C1 segment of cervical spinal cord (tissue), 14 donors: ENCODE measurements at regions not wholly inside any gene's neighbourhood (a gene's known extent, or its start where the extent isn't known, plus 50 kb on each side); places are given as distances from the start of the nearest gene placed in this dataset.

Experiments used
- DNase-seq, 14 donors: peaks; one replicate each; lab custom pipeline; 2025; lab: John Stamatoyannopoulos, UW

DNA sequence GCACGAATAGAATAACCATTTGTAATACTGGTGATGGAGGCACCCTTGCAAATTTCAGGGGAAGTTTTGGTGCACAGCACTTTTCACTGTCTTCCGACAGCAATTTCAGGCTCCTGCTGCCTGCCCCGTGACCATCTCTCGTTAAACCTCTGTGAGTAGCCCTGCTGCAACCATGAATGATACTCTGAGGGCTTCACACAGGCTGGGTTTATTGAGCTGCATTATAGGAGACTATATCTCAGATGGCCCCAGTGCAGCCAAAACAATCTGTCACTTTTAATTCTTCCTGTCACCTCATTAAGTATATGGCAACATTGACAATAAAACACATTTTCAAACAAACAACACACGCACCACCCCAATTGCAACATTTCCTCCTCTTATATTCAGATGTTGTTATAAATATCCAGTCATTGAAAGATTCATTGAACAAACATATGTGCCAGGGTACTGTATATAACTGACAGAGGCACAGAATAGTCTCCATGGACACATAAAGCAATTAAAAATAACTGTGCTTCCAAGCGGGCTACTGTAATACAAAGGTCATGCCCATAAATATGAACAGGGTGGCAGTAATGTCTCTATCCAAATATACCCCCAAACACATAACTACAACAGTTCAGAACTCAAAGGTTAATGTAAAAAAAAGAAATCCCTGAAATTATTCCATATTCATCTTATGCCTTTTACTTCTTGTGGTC, 477.0 kb downstream of the GBA3 start:
- no peak for DNase-seq

DNA sequence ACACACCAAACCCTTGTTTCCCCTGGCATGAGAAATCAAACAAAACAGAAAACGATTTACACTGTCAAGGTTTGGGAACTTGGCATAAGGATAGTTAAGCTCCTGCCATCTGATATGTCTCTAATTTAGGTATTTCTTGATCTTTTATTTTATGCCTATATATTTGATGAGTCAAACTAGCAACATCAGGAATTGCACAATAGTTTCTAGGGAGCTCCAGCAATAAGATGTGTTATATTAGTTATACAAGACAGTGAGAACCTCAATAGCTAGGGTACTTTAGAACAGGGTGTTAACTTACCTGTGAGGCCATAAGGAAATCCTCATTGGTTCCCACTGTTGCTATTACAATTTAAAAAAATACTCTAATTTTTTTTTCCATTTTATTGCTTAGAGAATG, 474.2 kb downstream of the GBA3 start:
- DNase-seq, result no peak

DNA sequence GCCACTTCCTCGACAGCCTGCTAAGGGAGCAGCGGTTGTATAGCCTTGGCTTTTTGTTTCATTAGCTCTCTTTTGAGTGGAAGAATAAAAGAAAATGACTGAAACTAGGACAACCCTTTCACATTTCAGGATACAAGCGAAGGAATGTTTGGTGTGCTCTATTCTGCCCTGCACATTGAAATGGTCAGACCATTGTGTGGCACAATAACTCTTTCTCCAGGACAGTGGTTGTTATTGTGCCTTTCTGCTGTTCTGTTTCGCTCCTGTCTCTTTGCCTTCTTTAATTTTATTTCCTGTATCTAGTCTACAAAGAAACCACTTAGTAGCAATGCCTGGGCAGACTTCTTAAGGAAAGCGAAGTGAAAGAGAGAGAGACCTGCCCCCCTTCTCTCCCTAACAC, 473.7 kb downstream of the GBA3 start:
- DNase-seq, result no peak

DNA sequence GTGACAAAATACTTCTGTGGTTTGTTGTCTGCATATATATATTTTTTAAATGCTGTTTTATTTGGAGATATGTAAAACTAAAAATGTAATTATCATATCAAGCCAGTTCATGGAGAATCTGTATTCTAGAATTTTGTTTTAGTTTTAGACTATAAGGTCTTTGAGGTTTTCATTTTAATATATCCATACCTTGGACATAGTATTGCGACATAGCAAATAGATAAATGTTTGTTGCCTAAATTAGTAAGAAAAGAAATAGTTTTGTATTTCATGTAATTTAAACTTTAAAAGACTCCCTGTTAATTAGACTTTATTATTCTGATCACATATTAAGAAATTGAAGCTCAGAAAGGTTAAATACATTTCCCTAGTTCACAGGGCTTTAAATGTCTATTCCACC, 472.9 kb downstream of the GBA3 start:
- no peak for DNase-seq

DNA sequence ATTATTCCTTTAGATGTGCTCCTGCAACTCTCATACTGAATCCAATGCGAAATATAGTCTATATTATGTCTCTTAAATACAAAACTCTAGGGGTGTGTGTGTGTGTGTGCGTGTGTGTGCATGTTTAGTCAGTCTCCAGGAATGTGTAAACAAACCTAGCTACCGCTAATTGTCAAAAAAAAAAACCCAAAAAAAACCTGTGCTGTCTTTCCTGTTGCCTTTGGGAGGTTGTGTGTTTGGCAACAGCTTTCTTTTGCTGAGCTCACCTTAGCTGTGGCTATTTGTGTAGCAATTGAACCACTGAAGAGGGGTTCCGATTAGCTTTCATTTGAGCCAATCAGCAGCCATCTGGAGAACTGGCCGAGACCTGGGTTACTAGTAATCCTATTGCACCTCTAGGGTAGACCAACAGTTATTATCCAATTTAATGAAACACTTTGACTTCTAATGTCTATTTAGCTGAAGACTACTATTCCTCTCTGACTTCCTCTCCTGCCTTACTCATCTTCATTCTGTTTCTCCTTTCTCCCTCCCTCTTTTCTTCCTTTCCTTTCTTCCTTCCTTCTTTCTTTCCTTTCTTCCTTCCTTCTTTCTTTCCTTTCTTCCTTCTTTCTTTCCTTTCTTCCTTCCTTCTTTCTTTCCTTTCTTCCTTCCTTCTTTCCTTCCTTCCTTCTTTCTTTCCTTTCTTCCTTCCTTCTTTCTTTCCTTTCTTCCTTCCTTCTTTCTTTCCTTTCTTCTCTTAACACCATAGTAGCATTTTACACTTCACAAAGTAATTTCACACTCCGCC, 471.1 kb downstream of the GBA3 start:
- no peak for DNase-seq

DNA sequence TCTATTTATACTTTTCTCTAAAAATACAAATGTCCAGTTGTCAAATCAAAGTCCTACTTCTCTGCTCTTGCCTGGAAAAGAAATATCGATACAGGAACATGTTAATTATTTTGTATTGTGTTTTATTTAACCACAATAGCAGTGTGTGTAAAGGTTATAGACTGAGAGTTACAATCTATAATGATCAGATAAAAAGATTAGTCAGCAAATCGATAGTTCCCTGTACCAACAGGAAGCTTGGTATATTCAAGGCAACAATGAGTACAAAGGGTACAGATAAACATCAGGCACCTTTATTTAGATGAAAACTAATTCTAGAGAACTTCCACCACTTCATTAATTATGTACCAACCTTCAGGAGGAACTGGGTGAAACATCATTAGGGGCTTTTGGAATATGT, 469.5 kb downstream of the GBA3 start:
- no peak for DNase-seq

DNA sequence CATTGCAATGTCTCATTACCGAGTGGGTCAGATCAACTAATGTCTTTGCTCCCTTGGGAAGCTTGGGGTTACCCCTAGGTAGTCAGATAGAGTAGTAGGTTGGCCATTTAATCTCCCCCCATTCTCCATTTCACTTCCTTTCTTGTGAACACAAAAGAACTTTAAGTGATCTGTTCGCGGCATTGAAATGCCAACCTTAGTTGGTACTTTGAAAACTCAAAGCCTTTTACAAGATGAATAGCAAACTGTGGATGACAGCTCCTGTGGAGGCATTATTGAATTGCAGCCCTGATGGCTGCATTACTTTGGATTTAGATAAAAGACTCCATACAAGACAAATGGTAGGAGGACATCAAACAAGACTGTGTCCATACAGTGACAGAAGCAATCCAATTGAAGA, 469.1 kb downstream of the GBA3 start:
- no peak for DNase-seq

DNA sequence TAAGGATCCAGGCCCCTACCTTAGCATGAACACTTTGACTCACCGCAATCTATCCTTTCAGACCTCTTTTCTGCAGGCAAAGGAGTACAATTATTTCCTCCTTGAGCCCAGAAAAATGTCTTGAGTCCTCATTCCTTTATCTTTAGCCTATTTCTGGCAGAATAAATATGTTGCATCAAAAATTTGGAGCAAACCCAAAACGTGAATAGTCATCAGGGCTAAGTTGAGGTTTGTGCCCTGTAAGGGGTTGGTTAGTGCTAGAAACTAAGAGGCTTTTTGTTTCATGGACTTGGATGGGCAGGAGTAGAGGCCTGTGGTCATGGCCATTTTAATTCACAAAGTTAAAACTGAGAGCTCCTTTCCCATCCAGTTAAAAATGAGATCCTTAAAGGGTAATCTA, 460.3 kb downstream of the GBA3 start:
- no peak for DNase-seq

DNA sequence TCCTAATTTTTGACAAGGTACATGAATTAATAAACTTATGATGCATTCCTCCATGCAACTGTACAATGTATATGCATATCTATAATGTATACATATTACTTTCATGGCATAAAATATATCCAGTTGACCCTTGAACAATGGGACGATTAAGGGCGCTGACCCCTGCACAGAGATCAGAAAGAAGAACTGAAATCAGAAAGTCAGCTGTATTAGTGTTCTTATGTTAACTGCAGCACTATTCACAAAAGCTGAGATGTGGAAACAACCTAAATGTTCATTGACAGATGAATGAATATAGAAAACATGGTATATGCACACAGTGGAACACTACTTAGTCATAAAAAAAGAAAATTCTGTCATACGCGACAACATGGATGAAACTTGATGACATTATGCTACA, 457.1 kb downstream of the GBA3 start:
- no peak for DNase-seq

DNA sequence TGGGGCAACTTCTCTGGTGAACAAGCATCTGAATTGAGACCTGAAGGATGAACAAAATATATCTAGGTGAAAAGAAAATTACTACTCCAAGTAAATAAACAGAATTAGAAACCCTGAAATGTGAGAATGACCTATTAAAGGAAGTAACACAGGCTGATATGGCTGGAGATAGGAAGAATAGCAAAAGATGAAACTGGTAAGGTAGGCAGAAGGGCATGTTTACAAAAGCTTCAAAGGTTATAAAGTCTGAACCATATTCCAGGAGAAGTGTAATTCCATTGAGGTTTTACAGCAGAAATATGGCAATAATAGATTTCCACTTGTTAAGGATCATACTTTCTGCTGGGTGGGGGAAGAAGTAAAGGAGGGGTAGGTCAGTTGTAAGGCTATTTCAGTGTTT, 452.0 kb downstream of the GBA3 start:
- DNase-seq, result no peak

DNA sequence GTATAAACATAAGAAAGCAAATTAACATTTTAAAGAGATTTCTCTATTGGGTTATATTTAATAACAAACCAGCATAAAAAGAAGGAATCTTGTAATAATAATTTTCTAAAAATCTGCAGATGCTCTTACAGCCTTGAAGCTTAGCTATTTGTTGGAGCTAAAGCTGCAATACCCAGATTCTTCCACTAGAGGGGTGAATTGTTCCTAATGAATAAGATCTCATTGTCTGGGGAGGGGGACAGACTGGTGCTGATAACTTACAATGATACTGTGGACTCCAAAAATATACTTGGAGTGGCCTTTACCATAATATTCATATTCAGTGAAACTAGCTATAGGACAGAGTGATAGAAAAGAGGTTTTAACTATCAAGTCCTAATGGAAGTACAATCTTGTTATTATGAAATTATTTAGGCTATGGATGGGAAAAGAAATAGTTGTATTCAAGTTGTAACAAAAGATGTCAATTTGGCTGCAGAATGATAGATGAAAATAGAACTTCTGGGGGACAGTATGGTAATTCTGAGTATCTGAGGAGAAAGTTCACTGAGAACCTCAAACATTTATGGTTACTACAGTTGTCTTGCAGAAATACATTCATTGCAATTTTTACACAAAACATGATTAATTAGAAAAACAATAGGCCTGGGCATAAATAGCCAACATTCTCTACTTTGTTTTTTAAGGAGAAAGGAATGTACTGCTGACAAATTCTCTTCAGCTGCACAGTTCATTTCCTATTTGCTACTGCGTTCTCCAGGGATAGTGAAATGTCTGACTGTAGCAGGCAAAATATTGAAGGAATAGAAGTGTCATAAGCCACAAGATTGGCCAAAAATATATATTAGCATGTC, 443.3 kb downstream of the GBA3 start:
- peak in 2 of 14 donors; percentile 2 for DNase-seq

DNA sequence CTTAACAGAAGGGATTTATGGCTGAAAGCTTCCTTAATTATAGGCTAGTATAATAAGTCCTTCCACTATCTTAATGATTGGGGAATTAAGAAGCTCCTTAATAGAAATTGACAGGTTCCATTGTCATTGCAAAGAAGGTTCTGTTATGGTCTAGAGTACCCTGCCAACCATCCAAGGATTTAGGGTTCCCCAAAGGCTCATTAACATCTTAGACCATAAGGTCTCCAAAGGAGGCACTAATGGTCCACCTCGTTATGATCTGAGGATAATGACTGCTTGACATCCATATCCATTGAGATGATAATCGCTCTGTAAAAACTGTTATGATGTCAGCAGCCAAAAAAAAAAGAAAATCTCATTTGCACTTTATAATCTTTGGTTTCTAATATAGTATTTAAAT, 441.6 kb downstream of the GBA3 start:
- no peak for DNase-seq

DNA sequence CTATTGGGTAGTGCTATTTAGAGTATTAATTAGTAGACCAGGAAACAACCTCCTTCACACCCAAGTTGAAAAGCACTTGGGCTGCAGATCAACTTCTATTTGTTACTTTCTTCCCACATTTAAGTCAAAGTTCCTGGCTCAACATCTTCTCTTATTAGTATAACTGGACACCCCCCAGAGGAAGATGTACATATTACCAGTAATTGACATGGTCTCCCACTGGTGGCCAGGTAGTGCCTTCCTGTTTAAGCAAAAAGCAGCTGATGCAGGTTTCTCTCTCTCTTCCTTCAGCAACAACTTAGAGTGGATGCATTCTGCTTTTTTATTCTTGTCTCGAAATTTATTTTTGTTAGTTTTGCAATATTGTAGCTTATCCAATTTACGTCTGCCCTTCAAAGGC, 438.1 kb downstream of the GBA3 start:
- no peak for DNase-seq

DNA sequence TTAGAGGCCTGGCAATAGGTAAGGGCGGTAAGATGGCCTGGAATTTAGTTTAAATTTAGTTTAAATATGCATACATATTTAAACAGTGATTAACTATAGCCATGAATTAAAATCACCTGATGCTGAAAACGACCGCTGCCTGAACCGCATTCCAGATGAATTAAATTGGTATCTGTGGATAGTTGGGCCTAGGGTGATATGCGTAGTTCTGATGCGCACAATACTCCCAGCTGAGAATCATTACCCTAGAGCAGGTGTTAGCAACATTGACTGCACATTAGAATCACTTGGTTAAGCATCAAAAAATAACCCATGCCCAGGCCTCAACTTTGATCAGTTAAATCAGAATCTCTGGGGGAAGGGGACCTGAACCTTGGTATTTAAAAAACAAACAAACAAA, 432.4 kb downstream of the GBA3 start:
- DNase-seq, result no peak

DNA sequence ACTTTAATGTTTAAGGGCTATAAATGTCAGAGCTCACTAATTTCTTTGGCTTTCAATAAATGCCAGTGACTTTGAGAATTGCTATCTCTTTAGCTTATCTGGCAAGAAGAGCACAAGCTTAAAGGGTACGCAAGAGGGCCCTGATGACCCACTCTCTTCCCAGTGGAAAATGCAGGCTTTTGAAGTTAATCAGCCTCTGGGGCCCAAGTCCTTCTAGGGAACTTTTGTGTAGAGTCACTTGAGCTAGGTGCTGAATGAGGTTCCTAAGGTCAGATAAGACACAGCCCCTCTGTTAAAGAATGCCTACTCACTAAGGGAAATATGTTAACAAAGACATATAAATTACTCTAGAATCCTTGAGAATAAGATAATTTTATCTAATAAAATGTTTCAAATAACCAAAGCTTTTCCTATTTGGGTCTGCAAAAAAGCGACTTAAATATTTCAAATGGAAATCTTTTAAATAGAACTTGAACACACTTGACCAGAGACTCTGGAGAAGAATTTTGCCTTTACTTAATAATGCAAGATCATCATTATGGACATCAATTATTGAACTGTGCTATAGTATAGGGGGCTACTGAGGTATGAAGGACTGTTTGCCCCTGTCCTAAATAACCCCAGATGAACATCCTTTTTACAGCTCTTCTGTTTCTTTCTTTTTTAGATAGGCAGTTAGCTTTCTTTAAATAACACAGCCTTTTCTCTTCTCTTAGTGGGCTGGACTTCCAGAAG, 430.1 kb downstream of the GBA3 start:
- DNase-seq, result no peak

DNA sequence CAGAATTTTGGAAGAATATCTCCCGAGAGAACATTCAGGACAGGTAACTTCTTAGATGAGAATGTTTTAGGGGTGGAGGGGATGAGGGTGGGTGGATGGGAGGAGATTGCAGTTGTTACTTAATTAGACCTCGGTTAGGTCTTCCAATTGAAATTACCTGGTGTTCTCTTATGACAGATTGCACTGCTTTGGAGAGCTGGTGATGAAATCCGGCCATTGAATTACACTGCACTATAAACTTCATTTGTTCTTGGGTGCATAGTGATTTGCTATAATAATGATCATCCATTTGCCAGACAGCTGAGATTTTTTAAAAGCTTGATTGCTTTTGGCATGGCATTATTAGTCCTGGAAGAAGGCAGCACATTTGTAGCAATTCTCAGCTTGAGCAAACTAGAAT, 427.6 kb downstream of the GBA3 start:
- no peak for DNase-seq

DNA sequence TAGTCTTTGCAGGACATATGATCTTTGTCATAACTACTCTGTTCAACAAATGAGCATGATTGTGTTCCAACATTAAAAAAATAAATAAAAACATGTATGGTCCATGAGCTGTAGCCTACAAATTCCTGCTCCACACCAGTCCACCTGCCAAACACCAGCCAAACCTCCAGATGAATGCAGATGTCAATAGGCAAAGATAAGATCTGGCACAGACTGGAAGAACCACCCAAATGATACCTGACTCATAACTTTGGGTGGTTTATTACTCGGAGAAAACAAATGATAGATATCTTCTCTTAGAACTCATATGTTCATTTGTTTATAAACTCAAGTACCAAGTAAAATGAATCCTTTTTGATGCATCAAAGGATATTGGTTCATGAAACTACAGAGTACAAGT, 425.1 kb downstream of the GBA3 start:
- DNase-seq, result no peak

DNA sequence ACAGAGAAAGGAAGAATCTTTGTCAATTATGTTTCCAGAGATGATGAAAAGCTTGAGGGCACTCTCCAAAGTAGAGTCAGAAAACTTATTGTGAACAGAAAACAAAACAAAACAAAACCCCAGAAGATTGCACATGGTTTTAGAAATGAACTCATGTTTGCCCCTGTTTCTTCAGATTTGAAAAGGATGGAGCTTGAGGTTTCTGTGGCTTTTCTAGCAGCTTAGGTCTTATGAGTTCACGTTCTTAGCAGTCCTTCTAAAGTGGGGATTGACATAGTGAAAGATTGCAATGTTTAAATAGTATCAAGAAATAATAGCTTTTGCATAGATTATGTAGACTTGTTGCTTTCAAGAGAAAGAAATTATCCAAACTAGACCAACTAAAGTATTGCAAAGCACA, 421.8 kb downstream of the GBA3 start:
- DNase-seq, result no peak

DNA sequence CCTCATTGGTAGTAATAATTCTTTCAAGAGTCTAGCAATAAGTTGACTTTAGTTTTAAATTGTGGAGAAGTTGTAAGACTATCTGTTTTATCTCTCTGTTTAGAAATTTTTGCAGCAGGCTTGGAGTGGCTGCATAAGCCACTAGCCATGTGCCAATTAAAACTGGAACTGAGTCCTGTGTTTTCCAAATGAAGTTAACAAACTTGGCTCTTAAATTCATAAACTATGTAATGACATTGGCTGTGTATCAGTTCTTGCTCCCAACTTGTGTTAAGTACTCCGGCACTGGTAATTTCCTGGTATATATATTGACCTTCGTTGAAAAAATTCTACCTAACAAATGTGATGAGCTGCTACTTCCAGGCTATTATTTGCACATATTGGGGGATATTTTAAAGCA, 420.4 kb downstream of the GBA3 start:
- no peak for DNase-seq

DNA sequence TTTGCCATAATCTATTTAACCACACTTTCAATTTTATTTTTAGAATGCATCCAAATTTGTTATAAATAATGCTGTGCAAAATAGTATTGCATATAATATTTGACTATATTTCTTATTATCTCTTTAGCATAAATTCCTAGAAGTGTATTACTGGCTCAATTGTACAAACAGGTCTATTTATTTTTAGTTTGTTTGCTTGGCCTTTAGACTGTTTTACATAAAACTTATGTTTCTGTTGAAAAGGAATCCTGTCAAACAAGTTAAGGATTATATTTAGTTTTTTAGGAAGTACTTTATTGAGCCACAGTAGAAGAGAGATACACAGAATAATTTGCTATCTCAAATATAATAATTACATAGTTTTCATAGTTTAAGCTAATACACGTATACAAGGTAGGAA, 413.8 kb downstream of the GBA3 start:
- DNase-seq, result no peak

DNA sequence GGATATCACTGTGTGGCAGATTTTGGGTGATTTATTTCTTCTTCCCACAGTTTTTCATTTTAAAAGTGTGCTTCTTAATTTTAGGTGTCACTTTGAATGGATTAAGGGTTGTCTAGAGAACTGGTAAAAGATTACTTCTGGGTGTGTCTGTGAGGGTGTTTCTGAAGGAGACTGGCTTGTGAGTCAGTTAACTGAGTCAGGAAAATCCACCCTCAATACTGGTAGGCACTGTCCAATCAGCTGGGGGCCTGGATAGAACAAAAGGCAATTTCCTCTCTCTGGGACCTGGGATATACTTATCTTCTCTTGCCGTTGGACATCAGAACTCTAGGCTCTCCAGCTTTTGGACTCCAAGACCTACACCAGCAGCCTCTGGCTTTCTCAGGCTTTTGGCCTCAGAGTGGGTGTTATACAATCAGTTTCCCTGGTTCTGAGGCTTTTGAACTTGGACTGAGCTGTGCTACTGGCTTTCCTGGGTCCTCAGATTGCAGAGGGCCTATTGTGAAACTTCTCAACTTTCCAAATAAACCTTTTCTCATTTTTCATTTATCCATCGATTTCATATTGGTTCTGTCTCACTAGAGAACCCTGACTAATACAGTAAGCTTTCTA, 413.1 kb downstream of the GBA3 start:
- no peak for DNase-seq
